IPS DF 6.9 (cell line): ENCODE measurements at regions not wholly inside any gene's neighbourhood (a gene's known extent, or its start where the extent isn't known, plus 50 kb on each side); places are given as distances from the start of the nearest gene placed in this dataset.
"Not testable (repeated sequence)": the region's sequence is repeated elsewhere in the genome, so short reads cannot be mapped to it uniquely, and the experiment has no call there.

Experiments
- DNase-seq: peaks from one replicate; pipeline ENCODE4 v3.0.0-alpha.2; 2013; ENCODE audit warnings: low read depth, low spot score
- H3K27ac ChIP-seq: one replicate; pipeline ENCODE4 v1.5.1; 2013; ENCODE audit warnings: low read length, control low read depth
- H3K27me3 ChIP-seq: 2 replicates; pipeline ENCODE4 v1.6.1; 2013; ENCODE audit warnings: mild to moderate bottlenecking, low read length; ENCODE audit not compliant: control insufficient read depth, insufficient read depth
- H3K36me3 ChIP-seq: 2 replicates; pipeline ENCODE4 v1.6.1; 2013; ENCODE audit warnings: low read length; ENCODE audit not compliant: control insufficient read depth, insufficient read depth
- H3K4me1 ChIP-seq: 2 replicates; pipeline ENCODE4 v1.6.1; 2013; ENCODE audit warnings: low read length; ENCODE audit not compliant: control insufficient read depth, insufficient read depth
- H3K4me3 ChIP-seq: 2 replicates; pipeline ENCODE4 v1.5.1; 2013; ENCODE audit warnings: mild to moderate bottlenecking, low read length
- H3K9me3 ChIP-seq: 2 replicates; pipeline ENCODE4 v1.6.1; 2013; ENCODE audit warnings: low read length, inconsistent platforms; ENCODE audit not compliant: control insufficient read depth, insufficient read depth
- WGBS: extraction: QIAGEN DNeasy Blood & Tissue Kit; methylation state at CpG from one replicate; pipeline ENCODE4 v1.1.7; 2013; ENCODE audit warnings: mixed read lengths, missing lambda C conversion rate; ENCODE audit not compliant: insufficient read length, insufficient coverage; 5-methylcytosine and 5-hydroxymethylcytosine counted together

- H3K27ac ChIP-seq = no peak overlapping the region
- WGBS = no CpG with 5 or more reads among the region's 2 CpGs
These were observed 1015.1 kb downstream of the RPA4 start for GRCh38 chrX:97898798-97899197.

GRCh38 chrX:97907791-97908190, 1024.1 kb downstream of the RPA4 start:
- Histone ChIP-seq H3K27ac (no peak overlapping the region), H3K36me3 (no peaks in the 10 kb centered on the region), H3K9me3 (no peaks in the 10 kb centered on the region), H3K4me3 (no peak overlapping the region), H3K27me3 (no peaks in the 10 kb centered on the region), H3K4me1 (no peaks in the 10 kb centered on the region)
- WGBS = no CpG with 5 or more reads among the region's 1 CpG
- no peak for DNase-seq

More at GRCh38 chrX:97898798-97899197, 1015.1 kb downstream of the RPA4 start:
- no peaks in the 10 kb centered on the region for H3K9me3 ChIP-seq
- H3K4me1 ChIP-seq = no peaks in the 10 kb centered on the region
- no peak overlapping the region for H3K4me3 ChIP-seq
- H3K36me3 ChIP-seq = no peaks in the 10 kb centered on the region
- no peaks in the 10 kb centered on the region for H3K27me3 ChIP-seq
- DNase-seq = no peak

GRCh38 chrX:97909245-97909644, 1025.5 kb downstream of the RPA4 start:
- H3K27ac ChIP-seq = no peak overlapping the region
- no peak overlapping the region for H3K4me3 ChIP-seq
- no peaks in the 10 kb centered on the region for H3K4me1 ChIP-seq
- H3K27me3 ChIP-seq = no peaks in the 10 kb centered on the region
- no peaks in the 10 kb centered on the region for H3K9me3 ChIP-seq
- DNase-seq = no peak
- WGBS = 100% methylated on average over 2 of the region's 3 CpGs
- H3K36me3 ChIP-seq = no peaks in the 10 kb centered on the region

- WGBS = no CpG with 5 or more reads among the region's 10 CpGs
- not testable (repeated sequence) for H3K27me3 ChIP-seq
These were observed 1031.7 kb downstream of the RPA4 start for GRCh38 chrX:97915390-97915789.

GRCh38 chrX:97921223-97921622, 1037.5 kb downstream of the RPA4 start:
- H3K27me3 ChIP-seq, H3K4me3 ChIP-seq, H3K36me3 ChIP-seq, H3K4me1 ChIP-seq, H3K27ac ChIP-seq, DNase-seq, H3K9me3 ChIP-seq: not testable (repeated sequence)
- no CpG with 5 or more reads among the region's 8 CpGs for WGBS

More at GRCh38 chrX:97915390-97915789, 1031.7 kb downstream of the RPA4 start:
- not testable (repeated sequence) for H3K27ac ChIP-seq, DNase-seq, H3K4me1 ChIP-seq, H3K4me3 ChIP-seq, H3K9me3 ChIP-seq, H3K36me3 ChIP-seq

- H3K4me3 ChIP-seq = no peak overlapping the region
- no peak overlapping the region for H3K27ac ChIP-seq
- H3K27me3 ChIP-seq = no peaks in the 10 kb centered on the region
- H3K36me3 ChIP-seq = no peaks in the 10 kb centered on the region
- no CpG with 5 or more reads among the region's 2 CpGs for WGBS
- H3K4me1 ChIP-seq = no peaks in the 10 kb centered on the region
- no peak for DNase-seq
- H3K9me3 ChIP-seq = no peaks in the 10 kb centered on the region
These were observed 1047.9 kb downstream of the RPA4 start for GRCh38 chrX:97931586-97931985.

- DNase-seq = no peak
- WGBS = no CpG with 5 or more reads among the region's 1 CpG
- Histone ChIP-seq H3K9me3 (no peaks in the 10 kb centered on the region), H3K4me3 (no peak overlapping the region), H3K4me1 (no peaks in the 10 kb centered on the region), H3K36me3 (no peaks in the 10 kb centered on the region), H3K27ac (no peak overlapping the region), H3K27me3 (no peaks in the 10 kb centered on the region)
These were observed 1052.6 kb downstream of the RPA4 start for GRCh38 chrX:97936296-97936695.

- Histone ChIP-seq H3K4me3 (no peak overlapping the region), H3K9me3 (no peaks in the 10 kb centered on the region), H3K27ac (no peak overlapping the region), H3K4me1 (no peaks in the 10 kb centered on the region), H3K36me3 (no peaks in the 10 kb centered on the region), H3K27me3 (no peaks in the 10 kb centered on the region)
- no CpG with 5 or more reads among the region's 1 CpG for WGBS
- DNase-seq = no peak
These were observed 1055.0 kb downstream of the RPA4 start for GRCh38 chrX:97938706-97939105.

- no peaks in the 10 kb centered on the region for H3K36me3 ChIP-seq
- no peak overlapping the region for H3K27ac ChIP-seq
- WGBS = no CpG with 5 or more reads among the region's 7 CpGs
- H3K9me3 ChIP-seq = no peaks in the 10 kb centered on the region
- DNase-seq = peak; percentile 11
- H3K4me1 ChIP-seq = no peaks in the 10 kb centered on the region
- H3K27me3 ChIP-seq = no peaks in the 10 kb centered on the region
- no peak overlapping the region for H3K4me3 ChIP-seq
These were observed 1084.9 kb downstream of the RPA4 start for GRCh38 chrX:97968376-97969163.

GRCh38 chrX:97984641-97985040, 1100.9 kb downstream of the RPA4 start:
- Histone ChIP-seq H3K4me1 (no peaks in the 10 kb centered on the region), H3K27me3 (no peaks in the 10 kb centered on the region), H3K4me3 (no peak overlapping the region), H3K9me3 (no peaks in the 10 kb centered on the region), H3K36me3 (no peaks in the 10 kb centered on the region), H3K27ac (no peak overlapping the region)
- DNase-seq = peak; percentile 16
- WGBS = no CpG with 5 or more reads among the region's 4 CpGs

GRCh38 chrX:97985096-97985495, 1101.4 kb downstream of the RPA4 start:
- DNase-seq = no peak
- H3K9me3 ChIP-seq = no peaks in the 10 kb centered on the region
- no peaks in the 10 kb centered on the region for H3K4me1 ChIP-seq
- H3K27ac ChIP-seq = no peak overlapping the region
- H3K4me3 ChIP-seq = no peak overlapping the region
- WGBS = no CpG with 5 or more reads among the region's 4 CpGs
- H3K36me3 ChIP-seq = no peaks in the 10 kb centered on the region
- no peaks in the 10 kb centered on the region for H3K27me3 ChIP-seq
